Muscle of leg (tissue), 3 donors: ENCODE measurements at regions not wholly inside any gene's neighbourhood (a gene's known extent, or its start where the extent isn't known, plus 50 kb on each side); places are given as distances from the start of the nearest gene placed in this dataset.

Experiments used
- DNase-seq: peaks from one replicate; pipeline ENCODE4 v3.0.0; 2013
- H3K27ac ChIP-seq: one replicate; pipeline ENCODE4 v1.5.1; 2013; ENCODE audit warnings: mild to moderate bottlenecking, low read length, control low read depth
- H3K27me3 ChIP-seq: one replicate; pipeline ENCODE4 v1.6.1; 2013; ENCODE audit warnings: low read length; ENCODE audit not compliant: control insufficient read depth, insufficient read depth
- H3K36me3 ChIP-seq: one replicate; pipeline ENCODE4 v1.6.1; 2013; ENCODE audit warnings: low read length; ENCODE audit not compliant: control insufficient read depth, insufficient read depth
- H3K4me1 ChIP-seq: one replicate; pipeline ENCODE4 v1.6.1; 2013; ENCODE audit warnings: low read length; ENCODE audit not compliant: control insufficient read depth, insufficient read depth
- H3K4me3 ChIP-seq: one replicate; pipeline ENCODE4 v1.5.1; 2013; ENCODE audit warnings: low read length, control low read depth
- H3K9me3 ChIP-seq: replicated peaks from 2 replicates; pipeline ENCODE4 v1.6.1; 2013; ENCODE audit warnings: low read depth, low read length; ENCODE audit not compliant: control insufficient read depth
- WGBS: methylation state at CpG from one replicate; pipeline ENCODE4 v1.1.5; 2013; ENCODE audit warnings: missing lambda C conversion rate; ENCODE audit not compliant: insufficient coverage; 5-methylcytosine and 5-hydroxymethylcytosine counted together

GRCh38 chr12:125568306-125568705 is 503.1 kb downstream of the AACS start:
- Histone ChIP-seq H3K27ac (no peak overlapping the region), H3K27me3 (no peaks in the 10 kb centered on the region), H3K36me3 (no peaks in the 10 kb centered on the region), H3K4me3 (no peak overlapping the region), H3K4me1 (no peaks in the 10 kb centered on the region), H3K9me3 (no peaks in the 10 kb centered on the region)
- no peak for DNase-seq
- 80% methylated on average over 1 of the region's 4 CpGs for WGBS

DNA sequence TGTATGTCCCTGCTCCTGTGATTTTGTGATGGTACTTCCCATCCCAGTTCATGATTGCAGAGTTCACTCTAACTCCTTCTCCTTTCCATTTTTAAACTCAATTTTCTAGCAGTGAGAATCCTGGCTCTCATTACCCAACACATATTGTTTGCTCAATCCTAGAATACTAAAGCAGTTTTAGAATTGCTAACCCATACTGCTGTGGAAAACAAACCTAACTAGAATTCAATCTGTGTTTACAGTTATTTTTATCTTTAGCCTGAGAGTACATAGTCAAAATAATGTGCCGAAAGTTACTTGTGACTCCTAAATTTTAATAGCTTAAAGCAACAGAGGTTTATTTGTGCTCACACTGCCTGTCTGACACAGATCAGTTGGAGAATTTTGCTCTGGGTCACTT is 508.0 kb downstream of the AACS start:
- no peak overlapping the region for H3K4me3 ChIP-seq
- whole genome bisulfite sequencing: 80% methylated on average over 1 of the region's 1 CpG
- no peak for DNase-seq
- no peaks in the 10 kb centered on the region for H3K9me3 ChIP-seq
- no peaks in the 10 kb centered on the region for H3K27me3 ChIP-seq
- no peaks in the 10 kb centered on the region for H3K36me3 ChIP-seq
- H3K27ac ChIP-seq: no peak overlapping the region
- H3K4me1 ChIP-seq: no peaks in the 10 kb centered on the region

DNA sequence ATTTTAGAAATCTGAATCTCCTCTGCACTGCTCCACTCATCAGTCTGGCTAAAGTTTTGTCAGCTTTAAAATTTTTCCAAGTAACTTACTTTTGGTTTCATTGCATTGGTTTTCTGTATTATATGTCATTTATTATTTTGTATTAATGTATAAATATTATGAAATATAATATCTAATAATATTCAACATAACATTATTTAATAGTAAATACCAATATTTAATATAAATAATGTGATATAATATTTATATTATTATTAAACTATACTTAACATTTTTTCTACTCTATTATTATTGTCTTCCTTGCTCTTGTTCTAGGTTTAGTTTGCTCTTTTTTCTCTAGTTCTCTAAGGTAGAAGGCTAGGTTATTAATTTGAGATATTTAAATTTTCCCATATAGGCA is 512.1 kb downstream of the AACS start:
- no peak overlapping the region for H3K4me3 ChIP-seq
- no peaks in the 10 kb centered on the region for H3K36me3 ChIP-seq
- peaks cover 3% of the 10 kb centered on the region for H3K9me3 ChIP-seq
- no peak overlapping the region for H3K27ac ChIP-seq
- DNase-seq: no peak
- H3K4me1 ChIP-seq: no peaks in the 10 kb centered on the region
- H3K27me3 ChIP-seq: no peaks in the 10 kb centered on the region

DNA sequence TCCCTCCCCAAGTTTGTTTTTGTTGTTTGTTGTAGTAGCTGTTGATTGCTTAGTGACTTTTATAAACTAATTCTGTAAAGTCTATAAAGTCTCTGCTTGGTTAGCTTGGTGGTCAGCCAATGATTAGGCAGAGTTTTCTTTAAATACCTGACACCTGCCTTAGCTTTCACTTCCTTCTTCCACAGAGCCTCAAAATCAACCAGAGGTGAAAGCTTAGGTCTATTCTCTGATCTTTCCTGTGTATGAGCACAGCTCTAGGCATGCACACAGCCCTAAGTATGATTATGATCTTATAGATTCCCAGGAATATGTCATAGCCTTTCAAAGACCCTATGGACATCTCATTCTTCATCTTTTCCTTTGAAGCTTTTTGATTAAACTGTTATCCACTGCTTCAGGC is 514.7 kb downstream of the AACS start:
- no peaks in the 10 kb centered on the region for H3K4me1 ChIP-seq
- no peak overlapping the region for H3K27ac ChIP-seq
- H3K36me3 ChIP-seq: no peaks in the 10 kb centered on the region
- H3K27me3 ChIP-seq: no peaks in the 10 kb centered on the region
- no peak for DNase-seq
- H3K9me3 ChIP-seq: peaks cover 3% of the 10 kb centered on the region
- no peak overlapping the region for H3K4me3 ChIP-seq

GRCh38 chr12:125583071-125583470 is 517.8 kb downstream of the AACS start:
- DNase-seq: no peak
- no peaks in the 10 kb centered on the region for H3K4me1 ChIP-seq
- H3K36me3 ChIP-seq: no peaks in the 10 kb centered on the region
- no peaks in the 10 kb centered on the region for H3K27me3 ChIP-seq
- H3K27ac ChIP-seq: no peak overlapping the region
- no peak overlapping the region for H3K4me3 ChIP-seq
- peaks cover 3% of the 10 kb centered on the region for H3K9me3 ChIP-seq
- WGBS: no CpG with 5 or more reads among the region's 3 CpGs

- H3K27ac ChIP-seq: no peak overlapping the region
- H3K4me3 ChIP-seq: no peak overlapping the region
- no peaks in the 10 kb centered on the region for H3K27me3 ChIP-seq
- no CpG with 5 or more reads among the region's 6 CpGs for WGBS
- H3K4me1 ChIP-seq: no peaks in the 10 kb centered on the region
- DNase-seq: no peak
- no peaks in the 10 kb centered on the region for H3K36me3 ChIP-seq
- H3K9me3 ChIP-seq: no peaks in the 10 kb centered on the region
These were observed 521.2 kb downstream of the AACS start for GRCh38 chr12:125586441-125586840.

DNA sequence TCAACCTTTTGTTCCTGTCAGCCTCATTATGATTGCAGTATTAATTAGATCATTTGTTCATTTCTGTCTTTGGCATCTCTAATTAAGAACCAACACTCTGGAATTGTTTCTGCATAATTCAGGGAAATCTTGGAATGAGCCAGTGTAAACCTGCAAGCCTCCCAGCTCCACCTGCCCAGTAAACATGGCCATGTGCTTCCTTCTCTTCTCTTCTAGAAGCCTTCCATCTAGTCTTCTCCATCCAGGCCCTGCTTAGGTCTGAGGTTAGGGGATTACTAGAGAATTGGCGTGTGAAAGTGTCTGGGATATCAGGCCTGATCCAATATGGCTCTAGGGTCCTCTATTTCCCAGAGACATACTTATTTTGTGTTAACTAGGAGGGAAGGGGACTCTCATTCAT is 528.0 kb downstream of the AACS start:
- Histone ChIP-seq H3K4me3 (no peak overlapping the region), H3K27ac (no peak overlapping the region), H3K36me3 (no peaks in the 10 kb centered on the region), H3K27me3 (no peaks in the 10 kb centered on the region), H3K4me1 (no peaks in the 10 kb centered on the region), H3K9me3 (peaks cover 4% of the 10 kb centered on the region)
- DNase-seq: no peak
- WGBS: no CpG with 5 or more reads among the region's 1 CpG

DNA sequence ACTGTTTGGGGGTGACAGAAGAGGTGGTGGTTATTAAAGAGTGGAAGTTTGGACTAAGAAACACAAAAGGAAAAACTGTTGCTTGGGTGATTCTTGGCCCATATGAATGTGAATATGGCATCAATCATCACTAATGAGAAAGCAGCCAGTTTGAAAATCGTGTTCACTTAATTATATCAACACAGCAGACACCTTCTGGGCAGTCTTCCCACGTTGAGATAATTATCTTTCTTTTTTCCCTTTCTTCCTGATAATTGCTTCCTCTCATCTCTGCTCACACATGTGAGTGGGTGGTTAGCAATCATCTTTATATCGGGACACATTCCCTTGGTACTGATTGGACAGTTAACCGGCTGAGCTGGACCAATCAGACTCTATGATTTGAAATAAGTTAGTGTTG is 539.7 kb downstream of the AACS start:
- Histone ChIP-seq H3K27ac (no peak overlapping the region), H3K27me3 (no peaks in the 10 kb centered on the region), H3K4me1 (no peaks in the 10 kb centered on the region), H3K36me3 (no peaks in the 10 kb centered on the region), H3K9me3 (no peaks in the 10 kb centered on the region), H3K4me3 (no peak overlapping the region)
- no CpG with 5 or more reads among the region's 4 CpGs for WGBS
- DNase-seq: no peak

DNA sequence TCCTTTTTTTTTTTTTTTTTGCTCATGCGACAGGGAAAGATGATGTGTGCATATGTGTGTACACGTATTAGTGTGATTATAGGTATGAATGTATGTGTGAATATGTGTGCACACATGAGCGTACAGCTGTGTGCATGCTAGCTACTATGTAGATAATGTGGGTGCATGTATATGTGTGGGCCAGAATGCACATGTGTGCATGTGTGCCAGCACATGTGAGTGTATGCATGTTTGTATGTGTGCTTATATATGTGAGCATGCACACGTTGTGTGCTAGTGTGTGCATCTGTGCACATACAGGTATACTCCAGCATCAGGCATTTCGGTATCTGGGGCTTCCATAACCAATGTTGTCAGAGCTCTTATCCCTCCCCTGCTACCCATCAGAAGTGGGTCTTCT is 541.1 kb downstream of the AACS start:
- Histone ChIP-seq H3K27me3 (no peaks in the 10 kb centered on the region), H3K36me3 (no peaks in the 10 kb centered on the region), H3K4me1 (no peaks in the 10 kb centered on the region), H3K9me3 (no peaks in the 10 kb centered on the region), H3K27ac (no peak overlapping the region), H3K4me3 (no peak overlapping the region)
- WGBS: 90% methylated on average over 3 of the region's 5 CpGs
- no peak for DNase-seq

GRCh38 chr12:125610292-125610691 is 545.1 kb downstream of the AACS start:
- H3K36me3 ChIP-seq: no peaks in the 10 kb centered on the region
- WGBS: 80% methylated on average over 1 of the region's 5 CpGs
- no peak for DNase-seq

GRCh38 chr12:125610971-125611370 is 545.7 kb downstream of the AACS start:
- Histone ChIP-seq H3K9me3 (no peaks in the 10 kb centered on the region), H3K27me3 (no peaks in the 10 kb centered on the region), H3K27ac (no peak overlapping the region), H3K4me3 (no peak overlapping the region), H3K36me3 (no peaks in the 10 kb centered on the region), H3K4me1 (no peaks in the 10 kb centered on the region)
- no CpG with 5 or more reads among the region's 2 CpGs for WGBS
- no peak for DNase-seq

More at GRCh38 chr12:125610292-125610691, 545.1 kb downstream of the AACS start:
- Histone ChIP-seq H3K27me3 (no peaks in the 10 kb centered on the region), H3K4me3 (no peak overlapping the region), H3K9me3 (no peaks in the 10 kb centered on the region), H3K27ac (no peak overlapping the region), H3K4me1 (no peaks in the 10 kb centered on the region)
